ENCODE measurements at regions not wholly inside any gene's neighbourhood (a gene's known extent, or its start where the extent isn't known, plus 50 kb on each side); places are given as distances from the start of the nearest gene placed in this dataset.

GRCh38 chr9:12183321-12183720, 509.9 kb upstream of the TYRP1 start:
- Histone ChIP-seq H3K27me3 (no peaks in the 10 kb centered on the region), H3K27ac (no peak overlapping the region), H3K4me3 (no peak overlapping the region), H3K36me3 (ENCODE audit: low read depth, missing control alignments) (no peaks in the 10 kb centered on the region), H3K9me3 (no peaks in the 10 kb centered on the region), H3K4me1 (no peaks in the 10 kb centered on the region)
- intact Hi-C loops (cut with DNase I; ENCODE audit: low total_unique reads), result no loop called here
- no peak for TF ChIP-seq POLR2A (IDR thresholded peaks at IDR 0.05)
- TF ChIP-seq, protein P1, sequence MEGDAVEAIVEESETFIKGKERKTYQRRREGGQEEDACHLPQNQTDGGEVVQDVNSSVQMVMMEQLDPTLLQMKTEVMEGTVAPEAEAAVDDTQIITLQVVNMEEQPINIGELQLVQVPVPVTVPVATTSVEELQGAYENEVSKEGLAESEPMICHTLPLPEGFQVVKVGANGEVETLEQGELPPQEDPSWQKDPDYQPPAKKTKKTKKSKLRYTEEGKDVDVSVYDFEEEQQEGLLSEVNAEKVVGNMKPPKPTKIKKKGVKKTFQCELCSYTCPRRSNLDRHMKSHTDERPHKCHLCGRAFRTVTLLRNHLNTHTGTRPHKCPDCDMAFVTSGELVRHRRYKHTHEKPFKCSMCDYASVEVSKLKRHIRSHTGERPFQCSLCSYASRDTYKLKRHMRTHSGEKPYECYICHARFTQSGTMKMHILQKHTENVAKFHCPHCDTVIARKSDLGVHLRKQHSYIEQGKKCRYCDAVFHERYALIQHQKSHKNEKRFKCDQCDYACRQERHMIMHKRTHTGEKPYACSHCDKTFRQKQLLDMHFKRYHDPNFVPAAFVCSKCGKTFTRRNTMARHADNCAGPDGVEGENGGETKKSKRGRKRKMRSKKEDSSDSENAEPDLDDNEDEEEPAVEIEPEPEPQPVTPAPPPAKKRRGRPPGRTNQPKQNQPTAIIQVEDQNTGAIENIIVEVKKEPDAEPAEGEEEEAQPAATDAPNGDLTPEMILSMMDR (IDR thresholded peaks at IDR 0.05), result no peak
- WGBS, 2 donors, result 89 to 91% methylated on average over 3 of the region's 3 CpGs
- DNase-seq, result no peak

DNA sequence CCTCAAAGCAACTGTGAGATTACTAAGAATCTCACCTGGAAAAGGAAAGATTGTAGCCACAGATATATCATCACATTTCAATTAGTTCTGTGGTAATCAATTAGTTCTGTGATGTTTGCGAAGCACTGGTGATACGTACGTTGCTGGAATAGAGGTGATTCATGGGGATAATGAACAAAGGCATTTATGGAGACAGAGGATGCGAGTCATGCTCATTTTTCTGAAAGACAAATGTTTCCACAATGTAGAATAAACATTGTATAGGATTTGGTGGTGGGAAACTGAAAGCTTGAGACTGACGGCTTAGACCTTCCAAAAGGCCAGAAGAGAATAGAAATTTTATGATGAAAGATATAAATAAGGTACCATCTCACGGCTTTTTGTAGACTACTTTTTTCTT, 507.3 kb upstream of the TYRP1 start:
- H3K27ac ChIP-seq, result no peak overlapping the region
- H3K4me1 ChIP-seq, result no peaks in the 10 kb centered on the region
- TF ChIP-seq, protein P1 (IDR thresholded peaks at IDR 0.05), result no peak
- TF ChIP-seq POLR2A (IDR thresholded peaks at IDR 0.05), result no peak
- no peak overlapping the region for H3K4me3 ChIP-seq
- DNase-seq, result no peak
- 80 to 88% methylated on average over 6 of the region's 6 CpGs for WGBS, 2 donors
- H3K36me3 ChIP-seq (ENCODE audit: low read depth, missing control alignments), result no peaks in the 10 kb centered on the region
- H3K9me3 ChIP-seq, result no peaks in the 10 kb centered on the region
- no peaks in the 10 kb centered on the region for H3K27me3 ChIP-seq
- intact Hi-C loops (cut with DNase I; ENCODE audit: low total_unique reads), result no loop called here

DNA sequence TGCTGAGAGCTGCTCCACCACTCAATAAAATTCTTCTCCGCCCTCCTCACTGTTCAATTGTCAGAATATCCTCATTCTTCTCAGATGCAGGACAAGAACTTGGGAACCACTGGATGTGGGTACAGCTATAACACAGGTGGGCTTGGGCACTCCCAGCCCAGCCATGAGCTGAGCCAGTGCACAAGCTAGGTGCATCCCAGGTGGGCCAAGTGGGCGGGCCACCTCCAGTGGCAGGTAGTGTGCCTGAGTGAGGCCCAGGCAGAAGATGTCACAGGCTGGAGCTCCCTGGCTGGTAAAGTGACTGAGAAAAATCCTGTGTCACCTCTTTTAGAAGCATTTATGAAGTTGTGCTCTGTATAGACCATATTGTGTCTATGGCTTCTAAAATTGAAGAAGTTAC, 501.6 kb upstream of the TYRP1 start:
- intact Hi-C loops (cut with DNase I; ENCODE audit: low total_unique reads), result no loop called here
- DNase-seq, result no peak
- H3K9me3 ChIP-seq, result no peaks in the 10 kb centered on the region

GRCh38 chr9:12194731-12195130, 498.5 kb upstream of the TYRP1 start:
- no peak for TF ChIP-seq POLR2A (IDR thresholded peaks at IDR 0.05)
- TF ChIP-seq, protein P1 (IDR thresholded peaks at IDR 0.05), result no peak
- H3K4me3 ChIP-seq, result no peak overlapping the region
- no peaks in the 10 kb centered on the region for H3K36me3 ChIP-seq (ENCODE audit: low read depth, missing control alignments)
- DNase-seq, result no peak
- 92 to 95% methylated on average over 2 of the region's 2 CpGs for WGBS, 2 donors
- no peak overlapping the region for H3K27ac ChIP-seq
- H3K4me1 ChIP-seq, result no peaks in the 10 kb centered on the region
- no peaks in the 10 kb centered on the region for H3K27me3 ChIP-seq
- intact Hi-C loops (cut with DNase I; ENCODE audit: low total_unique reads), result no loop called here
- H3K9me3 ChIP-seq, result no peaks in the 10 kb centered on the region

More for the DNA sequence above, 501.6 kb upstream of the TYRP1 start:
- Histone ChIP-seq H3K27ac (no peak overlapping the region), H3K27me3 (no peaks in the 10 kb centered on the region), H3K36me3 (ENCODE audit: low read depth, missing control alignments) (no peaks in the 10 kb centered on the region), H3K4me1 (no peaks in the 10 kb centered on the region), H3K4me3 (no peak overlapping the region)
- no peak for TF ChIP-seq POLR2A (IDR thresholded peaks at IDR 0.05)
- TF ChIP-seq, protein P1 (IDR thresholded peaks at IDR 0.05), result no peak
- WGBS, 2 donors, result 95 to 100% methylated on average over 2 of the region's 2 CpGs

DNA sequence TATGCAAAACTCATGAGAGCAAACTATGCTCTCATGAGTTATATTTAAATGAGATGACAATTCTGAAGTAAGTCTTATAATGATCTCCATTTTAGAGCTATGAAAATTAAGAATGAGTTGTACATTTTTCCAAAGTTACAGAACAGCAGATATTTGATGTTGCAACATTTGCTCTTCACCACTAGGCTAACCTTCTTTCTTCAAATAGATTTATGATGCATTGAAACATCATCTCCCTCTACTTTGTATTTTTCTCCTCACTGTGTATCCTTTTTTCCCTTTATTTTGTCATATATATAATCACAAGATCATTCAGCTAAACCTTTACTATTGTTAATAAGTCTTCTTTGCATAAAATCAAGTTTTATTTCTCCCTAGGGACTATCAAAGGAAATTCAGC, 497.7 kb upstream of the TYRP1 start:
- H3K36me3 ChIP-seq (ENCODE audit: low read depth, missing control alignments), result no peaks in the 10 kb centered on the region
- no peaks in the 10 kb centered on the region for H3K27me3 ChIP-seq
- TF ChIP-seq POLR2A (IDR thresholded peaks at IDR 0.05), result no peak
- TF ChIP-seq, protein P1 (IDR thresholded peaks at IDR 0.05), result no peak
- intact Hi-C loops (cut with DNase I; ENCODE audit: low total_unique reads), result no loop called here
- H3K4me3 ChIP-seq, result no peak overlapping the region
- DNase-seq, result no peak
- no peak overlapping the region for H3K27ac ChIP-seq
- no peaks in the 10 kb centered on the region for H3K4me1 ChIP-seq
- H3K9me3 ChIP-seq, result no peaks in the 10 kb centered on the region
